H9 (cell line): ENCODE measurements at regions not wholly inside any gene's neighbourhood (a gene's known extent, or its start where the extent isn't known, plus 50 kb on each side); places are given as distances from the start of the nearest gene placed in this dataset.

ENCODE experiments used
- DNase-seq: peaks from one replicate; pipeline ENCODE4 v3.0.0-alpha.2; 2017
- H2AFZ ChIP-seq: one replicate; pipeline ENCODE4 v1.6.1; 2013; ENCODE audit warnings: mild to moderate bottlenecking, low read length, control low read depth, moderate library complexity
- H2AK5ac ChIP-seq: 2 replicates; pipeline ENCODE4 v1.6.1; 2013; ENCODE audit warnings: low read length, control low read depth, mixed read lengths; ENCODE audit not compliant: insufficient read length
- H2BK120ac ChIP-seq: one replicate; pipeline ENCODE4 v1.6.1; 2013; ENCODE audit warnings: low read depth, mild to moderate bottlenecking, low read length, control low read depth, inconsistent platforms; ENCODE audit not compliant: poor library complexity, severe bottlenecking
- H2BK12ac ChIP-seq: 2 replicates; pipeline ENCODE4 v1.6.1; 2013; ENCODE audit warnings: low read length, control low read depth, mixed read lengths, low read depth; ENCODE audit not compliant: insufficient read length
- H2BK15ac ChIP-seq: 2 replicates; pipeline ENCODE4 v1.6.1; 2013; ENCODE audit warnings: low read depth, low read length, control low read depth
- H2BK20ac ChIP-seq: one replicate; pipeline ENCODE4 v1.6.1; 2013; ENCODE audit warnings: low read depth, mild to moderate bottlenecking, low read length, control low read depth, inconsistent platforms; ENCODE audit not compliant: poor library complexity, severe bottlenecking
- H2BK5ac ChIP-seq: 2 replicates; pipeline ENCODE4 v1.6.1; 2013; ENCODE audit warnings: low read length, control low read depth, mixed read lengths; ENCODE audit not compliant: insufficient read length
- H3K14ac ChIP-seq: 2 replicates; pipeline ENCODE4 v1.6.1; 2013; ENCODE audit warnings: low read length, control low read depth; ENCODE audit not compliant: insufficient read depth
- H3K18ac ChIP-seq: 2 replicates; pipeline ENCODE4 v1.6.1; 2013; ENCODE audit warnings: low read depth, mild to moderate bottlenecking, mixed read lengths, low read length, control low read depth; ENCODE audit not compliant: insufficient read length
- H3K23ac ChIP-seq: 2 replicates; pipeline ENCODE4 v1.6.1; 2013; ENCODE audit warnings: low read length, control low read depth, mixed read lengths, low read depth; ENCODE audit not compliant: insufficient read length
- H3K23me2 ChIP-seq: 2 replicates; pipeline ENCODE4 v1.6.1; 2013; ENCODE audit warnings: low read depth, mild to moderate bottlenecking, mixed read lengths, low read length, control low read depth; ENCODE audit not compliant: insufficient read length, poor library complexity, severe bottlenecking
- H3K27ac ChIP-seq: 2 replicates; pipeline ENCODE4 v1.5.1; 2013; ENCODE audit warnings: low read length, control low read depth, mixed read lengths, low read depth; ENCODE audit not compliant: insufficient read length
- H3K27me3 ChIP-seq: 2 replicates; pipeline ENCODE4 v1.6.1; 2013; ENCODE audit warnings: low read length, control low read depth, inconsistent platforms; ENCODE audit not compliant: insufficient read depth
- H3K4ac ChIP-seq: 2 replicates; pipeline ENCODE4 v1.6.1; 2013; ENCODE audit warnings: low read depth, mild to moderate bottlenecking, control low read depth, inconsistent platforms, low read length, moderate library complexity
- H3K4me1 ChIP-seq: 2 replicates; pipeline ENCODE4 v1.6.1; 2013; ENCODE audit warnings: low read length, control low read depth, inconsistent platforms; ENCODE audit not compliant: insufficient read depth
- H3K4me2 ChIP-seq: 2 replicates; pipeline ENCODE4 v1.6.1; 2013; ENCODE audit warnings: low read length, control low read depth, mixed read lengths; ENCODE audit not compliant: insufficient read length, insufficient read depth
- H3K56ac ChIP-seq: 2 replicates; pipeline ENCODE4 v1.6.1; 2013; ENCODE audit warnings: low read depth, mild to moderate bottlenecking, mixed read lengths, low read length, control low read depth; ENCODE audit not compliant: insufficient read length
- H3K79me1 ChIP-seq: 2 replicates; pipeline ENCODE4 v1.6.1; 2013; ENCODE audit warnings: low read depth, mild to moderate bottlenecking, moderate library complexity, low read length, control low read depth, inconsistent platforms; ENCODE audit not compliant: insufficient read depth, poor library complexity, severe bottlenecking
- H3K79me2 ChIP-seq: 2 replicates; pipeline ENCODE4 v1.6.1; 2013; ENCODE audit warnings: low read length, control low read depth, inconsistent platforms; ENCODE audit not compliant: insufficient read depth
- H3K9ac ChIP-seq: 2 replicates; pipeline ENCODE4 v1.6.1; 2013; ENCODE audit warnings: low read length, control low read depth, mixed read lengths; ENCODE audit not compliant: insufficient read length; ENCODE audit errors: extremely low read depth
- H3K9me3 ChIP-seq: one replicate; pipeline ENCODE4 v1.6.1; 2013; ENCODE audit warnings: low read depth, low read length, inconsistent platforms; ENCODE audit not compliant: control insufficient read depth
- H3T11ph ChIP-seq: one replicate; pipeline ENCODE4 v1.6.1; 2013; ENCODE audit warnings: mild to moderate bottlenecking, low read length, control low read depth, inconsistent platforms
- H4K20me1 ChIP-seq: one replicate; pipeline ENCODE4 v1.6.1; 2013; ENCODE audit not compliant: control insufficient read depth, insufficient read length, insufficient read depth
- H4K5ac ChIP-seq: 2 replicates; pipeline ENCODE4 v1.6.1; 2013; ENCODE audit warnings: low read depth, mild to moderate bottlenecking, mixed read lengths, low read length, control low read depth; ENCODE audit not compliant: insufficient read length
- H4K8ac ChIP-seq: replicated peaks from 2 replicates; pipeline ENCODE4 v1.6.1; 2013; ENCODE audit warnings: low read length, control low read depth, mixed read lengths, low read depth; ENCODE audit not compliant: insufficient read length
- H4K91ac ChIP-seq: 2 replicates; pipeline ENCODE4 v1.6.1; 2013; ENCODE audit warnings: low read depth, mild to moderate bottlenecking, moderate library complexity, mixed read lengths, low read length, control low read depth; ENCODE audit not compliant: insufficient read length
- H3K27ac Mint-ChIP-seq, 3 experiments: 2 replicates in 2 of 3; 3 replicates in 1 of 3; pipeline ENCODE4 v1.8.0; 2020 to 2021; ENCODE audit warnings: mixed read lengths in 3 of 3, mild to moderate bottlenecking in 1 of 3, moderate library complexity in 1 of 3
- H3K27me3 Mint-ChIP-seq: 2 replicates; pipeline ENCODE4 v1.8.0; 2021; ENCODE audit warnings: low read depth, mild to moderate bottlenecking, moderate library complexity, mixed read lengths
- H3K36me3 Mint-ChIP-seq, 3 experiments: 2 replicates in 2 of 3; 3 replicates in 1 of 3; pipeline ENCODE4 v1.8.0; 2020 to 2021; ENCODE audit warnings: low read depth in 3 of 3, mixed read lengths in 3 of 3; ENCODE audit not compliant: insufficient read depth in 1 of 3
- H3K4me1 Mint-ChIP-seq, 2 experiments: 2 replicates each; pipeline ENCODE4 v1.8.0; 2020; ENCODE audit warnings: mixed read lengths in 2 of 2
- H3K4me3 Mint-ChIP-seq, 2 experiments: 2 replicates in 1 of 2; 3 replicates in 1 of 2; pipeline ENCODE4 v1.8.0; 2020 to 2021; ENCODE audit warnings: mild to moderate bottlenecking in 2 of 2, mixed read lengths in 2 of 2, moderate library complexity in 1 of 2
- H3K9me3 Mint-ChIP-seq, 2 experiments: 2 replicates in 1 of 2; 3 replicates in 1 of 2; pipeline ENCODE4 v1.8.0; 2020; ENCODE audit warnings: mild to moderate bottlenecking in 2 of 2, mixed read lengths in 2 of 2, moderate library complexity in 1 of 2
- CTCF ChIP-seq: fragments of 200-600 bp; sonication (generic); conservative IDR thresholded peaks from 3 replicates; pipeline ENCODE4 v1.8.0; 2021; ENCODE audit warnings: antibody characterized with exemption, mild to moderate bottlenecking
- WGBS: extraction: QIAGEN DNeasy Blood & Tissue Kit; methylation state at CpG from one replicate; pipeline ENCODE4 v1.1.7; 2013; ENCODE audit warnings: missing lambda C conversion rate, low lambda C conversion rate, mixed read lengths; ENCODE audit not compliant: insufficient read length; ENCODE audit errors: extremely low coverage; 5-methylcytosine and 5-hydroxymethylcytosine counted together

GRCh38 chr7:81506609-81507008 is 263.2 kb downstream of the HGF start:
- no peak overlapping the region for H2BK5ac ChIP-seq
- no peak overlapping the region for H3K14ac ChIP-seq
- Mint-ChIP-seq H3K4me3 (no peak overlapping the region), H3K9me3 (peaks cover 0 to 2% of the 10 kb centered on the region in 2 experiments; a peak in 1 of 5 replicates), H3K36me3 (no peaks in the 10 kb centered on the region; a peak in 1 of 7 replicates), H3K27ac (no peak overlapping the region), H3K27me3 (no peaks in the 10 kb centered on the region), H3K4me1 (peaks cover 3 to 4% of the 10 kb centered on the region in 2 experiments)
- H2BK20ac ChIP-seq: no peak overlapping the region
- H3K4ac ChIP-seq: no peak overlapping the region
- no peak overlapping the region for H2BK120ac ChIP-seq
- H2AFZ ChIP-seq: no peak overlapping the region
- no CpG with 5 or more reads among the region's 1 CpG for WGBS
- no peak for DNase-seq
- no peaks in the 10 kb centered on the region for H3K27me3 ChIP-seq
- H3T11ph ChIP-seq: no peak overlapping the region
- H4K91ac ChIP-seq: no peak overlapping the region
- H3K4me2 ChIP-seq: no peak overlapping the region
- no peaks in the 10 kb centered on the region for H3K79me2 ChIP-seq
- no peaks in the 10 kb centered on the region for H3K23me2 ChIP-seq
- no peak overlapping the region for H2BK12ac ChIP-seq
- no peak overlapping the region for H2AK5ac ChIP-seq
- H3K4me1 ChIP-seq: no peaks in the 10 kb centered on the region
- no peak overlapping the region for H3K56ac ChIP-seq
- no peak overlapping the region for H4K8ac ChIP-seq
- H3K9me3 ChIP-seq: no peaks in the 10 kb centered on the region
- no peak overlapping the region for H3K9ac ChIP-seq
- no peak overlapping the region for H3K27ac ChIP-seq
- no peak overlapping the region for H3K23ac ChIP-seq
- no peak overlapping the region for H2BK15ac ChIP-seq
- no peak overlapping the region for H4K5ac ChIP-seq
- no peaks in the 10 kb centered on the region for H3K79me1 ChIP-seq
- no peak for TF ChIP-seq CTCF
- no peak overlapping the region for H3K18ac ChIP-seq
- no peaks in the 10 kb centered on the region for H4K20me1 ChIP-seq
